ENCODE measurements at regions not wholly inside any gene's neighbourhood (a gene's known extent, or its start where the extent isn't known, plus 50 kb on each side); places are given as distances from the start of the nearest gene placed in this dataset.
"Not testable (repeated sequence)": the region's sequence is repeated elsewhere in the genome, so short reads cannot be mapped to it uniquely, and the experiment has no call there.

GRCh38 chr14:84433961-84434360, 1096.0 kb upstream of the FLRT2 start:
- DNase-seq, result no peak

- DNase-seq, result no peak
These were observed 1094.1 kb upstream of the FLRT2 start for GRCh38 chr14:84435820-84436324.

GRCh38 chr14:84436528-84436927, 1093.4 kb upstream of the FLRT2 start:
- DNase-seq, result no peak

GRCh38 chr14:84442521-84442920, 1087.4 kb upstream of the FLRT2 start:
- DNase-seq, result peak; percentile 75

- DNase-seq, result no peak
These were observed 1084.5 kb upstream of the FLRT2 start for GRCh38 chr14:84445486-84445885.

GRCh38 chr14:84446250-84446649, 1083.7 kb upstream of the FLRT2 start:
- no peak for DNase-seq

- DNase-seq, result no peak
These were observed 1076.5 kb upstream of the FLRT2 start for GRCh38 chr14:84453307-84453950.

GRCh38 chr14:84454114-84454513, 1075.8 kb upstream of the FLRT2 start:
- DNase-seq, result no peak

GRCh38 chr14:84456946-84457345, 1073.0 kb upstream of the FLRT2 start:
- DNase-seq, result no peak

- DNase-seq, result no peak
These were observed 1071.1 kb upstream of the FLRT2 start for GRCh38 chr14:84458881-84459280.

GRCh38 chr14:84465880-84466279, 1064.1 kb upstream of the FLRT2 start:
- no peak for DNase-seq

- DNase-seq, result no peak
These were observed 1061.8 kb upstream of the FLRT2 start for GRCh38 chr14:84468153-84468552.

- no peak for DNase-seq
These were observed 1051.9 kb upstream of the FLRT2 start for GRCh38 chr14:84477996-84478395.

- DNase-seq, result no peak
These were observed 1047.5 kb upstream of the FLRT2 start for GRCh38 chr14:84482256-84483071.

- DNase-seq, result no peak
These were observed 1046.9 kb upstream of the FLRT2 start for GRCh38 chr14:84483072-84483420.

- DNase-seq, result not testable (repeated sequence)
These were observed 1045.7 kb upstream of the FLRT2 start for GRCh38 chr14:84484243-84484642.

- no peak for DNase-seq
These were observed 1044.9 kb upstream of the FLRT2 start for GRCh38 chr14:84485036-84485435.

GRCh38 chr14:84490081-84490480, 1039.9 kb upstream of the FLRT2 start:
- no peak for DNase-seq

GRCh38 chr14:84492685-84493084, 1037.3 kb upstream of the FLRT2 start:
- DNase-seq, result no peak

GRCh38 chr14:84493779-84494178, 1036.2 kb upstream of the FLRT2 start:
- DNase-seq, result no peak

GRCh38 chr14:84496677-84497076, 1033.3 kb upstream of the FLRT2 start:
- DNase-seq, result no peak

GRCh38 chr14:84512823-84513222, 1017.1 kb upstream of the FLRT2 start:
- not testable (repeated sequence) for DNase-seq

GRCh38 chr14:84519836-84520235, 1010.1 kb upstream of the FLRT2 start:
- no peak for DNase-seq

GRCh38 chr14:84520711-84521338, 1009.1 kb upstream of the FLRT2 start:
- DNase-seq, result no peak

Data from NCI-H510A treated with DMSO at 0.1 percent for 48 hours (cell line).